GM12864 (cell line): ENCODE measurements at regions not wholly inside any gene's neighbourhood (a gene's known extent, or its start where the extent isn't known, plus 50 kb on each side); places are given as distances from the start of the nearest gene placed in this dataset.

ENCODE experiments used
- DNase-seq: peaks from one replicate; pipeline ENCODE4 v3.0.0-alpha.2; 2011; ENCODE audit warnings: low read depth
- H3K4me3 ChIP-seq: 2 replicates; pipeline ENCODE4 v1.5.1; 2011; ENCODE audit warnings: mild to moderate bottlenecking, low read depth, low read length, control low read depth
- TF ChIP-seq, protein P1 (sequence below): IDR thresholded peaks from 2 replicates; pipeline ENCODE4 v1.5.1; 2011; ENCODE audit warnings: low read depth, mild to moderate bottlenecking, moderate library complexity, low read length, control low read depth, inconsistent platforms; ENCODE audit errors: missing control alignments

DNA sequence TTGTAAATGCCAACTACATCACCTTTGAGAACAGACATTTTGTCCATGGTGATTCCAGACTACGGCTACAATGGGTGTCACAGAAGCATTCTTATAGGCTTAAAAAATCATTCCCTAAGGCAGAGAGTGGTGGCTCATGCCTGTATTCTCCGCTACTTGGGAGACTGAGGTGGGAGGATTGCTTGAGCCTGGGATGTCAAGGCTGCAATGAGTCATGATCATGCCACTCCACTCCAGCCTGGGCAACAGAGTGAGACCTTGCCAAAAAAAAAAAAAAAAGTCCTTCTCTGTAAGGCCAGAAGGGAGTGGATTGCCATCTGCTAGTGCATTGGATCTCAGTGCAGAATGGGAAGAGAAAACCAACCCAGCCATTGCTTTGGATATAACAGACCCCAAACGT, 522.5 kb downstream of the VRK1 start:
- no peak for DNase-seq
- H3K4me3 ChIP-seq, result no peak overlapping the region
- TF ChIP-seq, protein P1, sequence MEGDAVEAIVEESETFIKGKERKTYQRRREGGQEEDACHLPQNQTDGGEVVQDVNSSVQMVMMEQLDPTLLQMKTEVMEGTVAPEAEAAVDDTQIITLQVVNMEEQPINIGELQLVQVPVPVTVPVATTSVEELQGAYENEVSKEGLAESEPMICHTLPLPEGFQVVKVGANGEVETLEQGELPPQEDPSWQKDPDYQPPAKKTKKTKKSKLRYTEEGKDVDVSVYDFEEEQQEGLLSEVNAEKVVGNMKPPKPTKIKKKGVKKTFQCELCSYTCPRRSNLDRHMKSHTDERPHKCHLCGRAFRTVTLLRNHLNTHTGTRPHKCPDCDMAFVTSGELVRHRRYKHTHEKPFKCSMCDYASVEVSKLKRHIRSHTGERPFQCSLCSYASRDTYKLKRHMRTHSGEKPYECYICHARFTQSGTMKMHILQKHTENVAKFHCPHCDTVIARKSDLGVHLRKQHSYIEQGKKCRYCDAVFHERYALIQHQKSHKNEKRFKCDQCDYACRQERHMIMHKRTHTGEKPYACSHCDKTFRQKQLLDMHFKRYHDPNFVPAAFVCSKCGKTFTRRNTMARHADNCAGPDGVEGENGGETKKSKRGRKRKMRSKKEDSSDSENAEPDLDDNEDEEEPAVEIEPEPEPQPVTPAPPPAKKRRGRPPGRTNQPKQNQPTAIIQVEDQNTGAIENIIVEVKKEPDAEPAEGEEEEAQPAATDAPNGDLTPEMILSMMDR, result no peak

- DNase-seq, result no peak
- no peak overlapping the region for H3K4me3 ChIP-seq
- TF ChIP-seq, protein P1, result no peak
Observed at GRCh38 chr14:97328743-97329142, 531.6 kb downstream of the VRK1 start.

- TF ChIP-seq, protein P1, result no peak
- no peak for DNase-seq
- no peak overlapping the region for H3K4me3 ChIP-seq
Observed at GRCh38 chr14:97329701-97330100, 532.5 kb downstream of the VRK1 start.

DNA sequence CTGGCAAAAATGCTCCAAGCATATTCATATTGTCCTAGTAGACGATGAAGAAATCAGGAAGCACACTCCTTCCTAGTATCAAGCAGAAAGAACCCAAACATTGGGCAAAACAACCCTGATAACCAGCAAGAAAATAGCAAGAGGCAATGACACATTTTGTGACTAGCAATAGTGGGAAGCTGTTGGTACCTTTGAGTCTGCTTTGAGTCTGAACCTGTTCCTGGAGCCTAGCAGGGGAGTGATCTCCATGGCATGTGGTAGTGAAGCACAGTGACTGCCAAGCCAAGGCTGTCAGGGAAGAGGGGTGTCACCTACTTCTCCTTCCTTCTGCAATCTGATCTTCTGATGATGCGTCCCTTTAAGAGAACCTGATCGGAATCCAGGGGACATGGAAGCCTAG, 533.9 kb downstream of the VRK1 start:
- H3K4me3 ChIP-seq, result no peak overlapping the region
- TF ChIP-seq, protein P1, result no peak
- DNase-seq, result no peak

DNA sequence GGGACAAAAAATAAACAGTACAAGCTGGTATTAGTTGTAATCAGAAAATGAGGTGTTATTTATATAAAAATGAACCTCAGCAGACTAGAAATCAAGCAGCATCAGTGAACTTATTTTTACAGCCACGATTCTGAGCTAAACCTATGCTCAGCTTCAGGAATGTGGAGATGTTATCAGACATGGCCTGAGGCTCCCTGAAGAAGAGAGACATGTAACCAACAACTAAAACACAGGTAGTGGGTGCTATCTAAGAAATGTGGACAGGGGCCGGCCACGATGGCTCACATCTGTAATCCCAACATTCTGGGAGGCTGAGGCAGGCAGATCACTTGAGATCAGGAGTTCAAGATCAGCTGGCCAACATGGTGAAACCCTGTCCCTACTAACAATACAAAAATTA, 534.3 kb downstream of the VRK1 start:
- TF ChIP-seq, protein P1, result no peak
- no peak overlapping the region for H3K4me3 ChIP-seq
- no peak for DNase-seq

DNA sequence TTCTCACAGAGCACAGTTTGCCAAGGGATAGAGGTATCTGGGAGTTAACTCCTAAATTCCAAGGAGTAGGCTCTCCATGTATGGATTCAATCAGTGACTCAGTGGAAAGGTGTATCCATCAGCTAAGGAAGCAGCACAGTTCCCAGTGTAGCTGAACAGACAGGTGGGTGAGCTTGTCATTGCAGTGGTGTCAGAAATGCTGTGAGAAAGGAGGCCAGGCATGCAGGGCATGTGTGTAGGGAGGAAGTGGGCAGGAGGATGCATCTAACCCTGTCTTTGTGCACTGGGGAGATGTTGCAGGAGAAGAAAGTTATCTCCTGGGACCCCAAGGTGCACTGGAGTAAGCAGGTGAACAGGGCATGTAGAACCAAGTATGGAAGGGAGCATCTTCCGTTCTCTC, 539.0 kb downstream of the VRK1 start:
- TF ChIP-seq, protein P1, result no peak
- DNase-seq, result no peak
- no peak overlapping the region for H3K4me3 ChIP-seq

GRCh38 chr14:97336816-97337215, 539.6 kb downstream of the VRK1 start:
- H3K4me3 ChIP-seq, result no peak overlapping the region
- no peak for DNase-seq
- TF ChIP-seq, protein P1, result no peak
